HepG2 (cell line): ENCODE measurements at regions not wholly inside any gene's neighbourhood (a gene's known extent, or its start where the extent isn't known, plus 50 kb on each side); places are given as distances from the start of the nearest gene placed in this dataset.

Source experiments
- CHD2 ChIP-seq: IDR thresholded peaks from 2 replicates; pipeline ENCODE4 v1.6.1; 2011; ENCODE audit warnings: low read depth, low read length, improper control_type of control experiment
- CTCF ChIP-seq: sonication (generic); formaldehyde crosslinking; IDR thresholded peaks from 2 replicates; pipeline ENCODE4 v1.5.0; 2020; ENCODE audit warnings: mild to moderate bottlenecking, missing genetic modification reagents, moderate library complexity
- HCFC1 ChIP-seq: fragments of 150-350 bp; IDR thresholded peaks from 2 replicates; pipeline ENCODE4 v1.6.1; 2014; ENCODE audit warnings: low read depth, low read length
- HDAC2 ChIP-seq: sonication (generic); formaldehyde crosslinking; IDR thresholded peaks from 2 replicates; pipeline ENCODE4 v1.4.0; 2020; ENCODE audit warnings: missing genetic modification reagents
- MAX ChIP-seq: IDR thresholded peaks from 2 replicates; pipeline ENCODE4 v1.6.1; 2012; ENCODE audit warnings: inconsistent platforms
- MAZ ChIP-seq, 2 experiments: sonication (generic) in 1 of 2; formaldehyde crosslinking in 1 of 2; IDR thresholded peaks; 2 replicates each; pipeline versions ENCODE4 v1.5.0 to v1.6.1; 2012 to 2020; ENCODE audit warnings: low read depth in 2 of 2, mild to moderate bottlenecking in 2 of 2, borderline replicate concordance in 1 of 2, improper control_type of control experiment in 1 of 2, low read length in 1 of 2, missing genetic modification reagents in 1 of 2, moderate library complexity in 1 of 2
- NR3C1 ChIP-seq: sonication (generic); formaldehyde crosslinking; IDR thresholded peaks from 2 replicates; pipeline ENCODE4 v1.4.0; 2020; ENCODE audit warnings: missing genetic modification reagents
- PBX2 ChIP-seq: IDR thresholded peaks from 2 replicates; pipeline ENCODE4 v1.6.1; 2016; ENCODE audit warnings: control low read depth
- RFX5 ChIP-seq: IDR thresholded peaks from 2 replicates; pipeline ENCODE4 v1.6.1; 2011; ENCODE audit warnings: low read depth, low read length, improper control_type of control experiment
- RNF219 ChIP-seq: sonication (generic); formaldehyde crosslinking; IDR thresholded peaks from 2 replicates; pipeline ENCODE4 v1.5.0; 2020; ENCODE audit warnings: mild to moderate bottlenecking, missing genetic modification reagents
- USF2 ChIP-seq, 2 experiments: sonication (generic) in 1 of 2; formaldehyde crosslinking in 1 of 2; IDR thresholded peaks; 2 replicates each; pipeline versions ENCODE4 v1.5.1 to v1.6.1; 2011 to 2020; ENCODE audit warnings: borderline replicate concordance in 1 of 2, low read depth in 1 of 2, low read length in 1 of 2, mild to moderate bottlenecking in 1 of 2, missing genetic modification reagents in 1 of 2, moderate library complexity in 1 of 2
- ZBTB8A ChIP-seq: sonication (generic); formaldehyde crosslinking; IDR thresholded peaks from 2 replicates; pipeline ENCODE4 v1.4.0; 2020; ENCODE audit warnings: mild to moderate bottlenecking, low read depth, missing genetic modification reagents, borderline replicate concordance
- ZNF7 ChIP-seq: IDR thresholded peaks from 2 replicates; pipeline ENCODE4 v1.6.1; 2016; ENCODE audit warnings: missing biosample characterization, missing genetic modification reagents

GRCh38 chr22:27474112-27474571, 327.4 kb downstream of the MN1 start:
- TF ChIP-seq HCFC1, result no peak
- no peak for TF ChIP-seq HDAC2 (CRISPR knock-in tag)
- TF ChIP-seq CTCF, result no peak
- TF ChIP-seq MAZ (IDR thresholded peaks at IDR 0.05; ENCODE audit: borderline replicate concordance, low read depth, low read length), result no peak
- TF ChIP-seq MAZ (CRISPR knock-in tag; IDR thresholded peaks at IDR 0.05; ENCODE audit: low read depth), result no peak
- no peak for TF ChIP-seq ZBTB8A (CRISPR knock-in tag)
- no peak for TF ChIP-seq USF2 (IDR thresholded peaks at IDR 0.05; ENCODE audit: low read depth, low read length)
- TF ChIP-seq USF2 (CRISPR knock-in tag; IDR thresholded peaks at IDR 0.05; ENCODE audit: borderline replicate concordance), result no peak
- no peak for TF ChIP-seq MAX
- TF ChIP-seq RFX5, result no peak
- TF ChIP-seq ZNF7 (CRISPR knock-in tag), result no peak
- TF ChIP-seq NR3C1, result no peak
- no peak for TF ChIP-seq CHD2
- TF ChIP-seq RNF219 (CRISPR knock-in tag), result no peak
- no peak for TF ChIP-seq PBX2 (CRISPR knock-in tag)
